HG03097 (cell line): ENCODE measurements at regions not wholly inside any gene's neighbourhood (a gene's known extent, or its start where the extent isn't known, plus 50 kb on each side); places are given as distances from the start of the nearest gene placed in this dataset.

ENCODE experiments used
- ATAC-seq: cut with Tn5 transposase; IDR thresholded peaks from one replicate; pipeline ENCODE4 v1.9.1; 2021; ENCODE audit not compliant: unreplicated experiment, low FRiP score

DNA sequence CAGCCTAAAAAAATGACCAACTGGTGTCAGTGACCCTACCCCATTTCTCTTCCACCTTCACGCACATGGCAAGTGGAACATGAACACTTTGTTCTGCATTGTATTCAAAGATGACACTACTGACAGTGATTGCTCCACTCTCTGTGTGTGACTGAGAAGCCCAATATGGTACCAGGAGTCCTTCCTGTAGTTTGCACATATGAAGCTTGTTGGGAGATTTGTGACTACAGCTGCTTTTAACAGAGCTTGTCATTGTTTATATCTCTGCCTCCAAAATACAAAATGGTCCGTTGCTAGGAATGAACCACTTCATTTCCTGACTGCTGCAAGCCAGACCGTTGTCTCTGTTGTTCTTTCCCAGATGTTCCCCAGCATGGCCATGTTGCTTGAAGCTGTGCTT is 140.3 kb upstream of the TCF21 start:
- ATAC-seq = no peak

- no peak for ATAC-seq
Observed at GRCh38 chr6:133749427-133749826, 139.5 kb upstream of the TCF21 start.

- ATAC-seq = no peak
Observed at GRCh38 chr6:133752129-133752528, 136.8 kb upstream of the TCF21 start.

DNA sequence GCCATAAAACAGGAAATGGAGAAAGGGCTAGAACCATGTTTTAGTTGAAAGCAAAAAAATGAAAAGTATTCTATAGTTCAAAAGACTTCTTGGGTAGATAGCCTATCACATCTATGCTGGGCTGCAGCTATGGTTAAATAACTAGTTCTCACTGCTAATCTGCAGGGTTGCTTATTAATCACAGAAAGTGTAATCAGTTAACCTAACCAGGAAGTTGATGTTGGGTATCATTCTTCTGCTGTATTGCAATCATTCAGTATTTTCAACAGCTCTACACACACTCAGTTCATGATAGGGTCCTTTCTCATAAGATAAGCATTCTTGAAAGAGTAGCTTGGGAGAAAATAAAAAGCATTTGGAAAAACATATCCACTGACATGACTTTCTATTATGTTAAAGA is 135.2 kb upstream of the TCF21 start:
- no peak for ATAC-seq

DNA sequence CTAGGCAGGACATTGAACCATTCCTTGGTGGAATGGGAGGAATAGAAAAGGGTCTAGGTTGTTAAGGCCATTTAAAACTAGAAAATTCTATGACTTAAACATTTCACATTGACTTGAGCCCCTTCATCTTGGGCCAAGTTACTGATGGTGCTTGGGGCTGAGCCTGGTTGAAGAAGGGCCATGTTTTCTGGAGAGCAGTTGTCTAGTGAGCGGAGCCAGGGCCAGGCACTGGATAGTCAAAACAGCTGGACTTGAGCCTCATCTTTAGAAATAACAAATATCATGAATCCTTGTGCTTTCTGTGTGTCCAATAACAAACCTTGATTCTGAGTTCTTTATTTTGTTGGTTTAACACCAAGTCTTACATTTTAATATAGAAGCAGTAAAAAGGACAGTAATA is 134.6 kb upstream of the TCF21 start:
- ATAC-seq = no peak

GRCh38 chr6:133756078-133756695 is 132.7 kb upstream of the TCF21 start:
- no peak for ATAC-seq

DNA sequence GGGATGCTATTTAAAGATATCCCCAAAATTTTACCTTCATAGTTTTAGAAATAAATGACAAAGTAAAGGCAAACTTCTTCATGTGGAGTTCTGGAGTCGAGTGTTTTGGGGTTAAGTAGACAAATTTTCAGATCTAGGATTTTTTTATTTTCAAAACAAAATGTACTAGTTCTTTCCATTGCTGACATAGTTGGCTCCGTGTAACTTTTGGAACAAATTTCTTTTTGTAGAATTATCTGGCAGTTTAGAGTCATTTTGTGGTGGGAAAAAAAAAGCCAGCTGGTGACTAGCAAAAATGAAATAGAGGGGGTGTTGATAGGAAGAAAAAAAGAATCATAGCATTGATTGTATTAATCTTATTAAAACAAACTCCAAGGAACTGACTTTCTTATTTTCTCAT is 131.6 kb upstream of the TCF21 start:
- no peak for ATAC-seq

DNA sequence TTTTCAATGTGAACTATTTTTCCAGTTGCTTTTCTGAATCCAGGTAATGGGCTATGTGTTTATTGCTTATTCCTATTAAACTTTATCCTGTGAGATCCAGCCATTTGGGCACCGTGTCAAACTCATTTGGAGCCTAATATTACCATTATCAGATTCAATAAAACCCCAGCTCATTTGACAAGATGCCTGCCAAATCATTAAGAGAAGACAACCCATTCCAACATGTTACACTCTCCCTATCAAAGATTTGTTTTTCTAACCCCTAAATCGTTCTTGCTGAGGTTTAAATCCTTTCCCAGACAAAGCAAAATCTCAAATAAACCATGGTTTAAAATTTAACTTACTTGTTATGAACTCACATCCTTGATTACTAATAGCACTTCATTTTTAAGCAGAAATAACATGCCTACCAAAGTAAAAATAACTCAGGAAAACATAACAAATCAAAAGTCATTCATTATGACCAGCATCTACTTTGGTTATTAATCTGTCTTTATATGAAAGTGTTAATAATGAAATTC is 130.0 kb upstream of the TCF21 start:
- ATAC-seq = no peak

GRCh38 chr6:133759524-133759923 is 129.4 kb upstream of the TCF21 start:
- no peak for ATAC-seq

DNA sequence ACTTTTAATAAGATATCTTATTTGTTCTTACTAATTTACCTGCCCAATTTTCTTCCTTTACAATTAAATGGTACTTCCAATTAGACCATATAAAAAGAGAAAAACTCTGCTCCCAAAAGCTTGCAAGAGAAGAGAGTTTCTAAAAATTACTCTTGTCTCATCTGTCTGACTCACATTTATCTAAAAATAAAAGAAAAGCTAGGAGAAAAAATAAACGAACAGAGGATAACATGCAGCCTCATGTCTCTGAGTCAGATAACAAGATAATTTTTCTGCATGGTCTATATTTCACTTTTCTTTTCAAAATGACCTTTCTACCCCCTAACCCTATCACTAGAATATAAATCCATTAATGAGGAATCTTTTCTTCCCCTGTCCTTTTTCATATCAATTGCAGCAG is 127.2 kb upstream of the TCF21 start:
- ATAC-seq = no peak

GRCh38 chr6:133764008-133764753 is 124.7 kb upstream of the TCF21 start:
- ATAC-seq = no peak

- ATAC-seq = no peak
Observed at GRCh38 chr6:133764754-133765208, 124.1 kb upstream of the TCF21 start.

GRCh38 chr6:133767357-133767970 is 121.4 kb upstream of the TCF21 start:
- no peak for ATAC-seq

DNA sequence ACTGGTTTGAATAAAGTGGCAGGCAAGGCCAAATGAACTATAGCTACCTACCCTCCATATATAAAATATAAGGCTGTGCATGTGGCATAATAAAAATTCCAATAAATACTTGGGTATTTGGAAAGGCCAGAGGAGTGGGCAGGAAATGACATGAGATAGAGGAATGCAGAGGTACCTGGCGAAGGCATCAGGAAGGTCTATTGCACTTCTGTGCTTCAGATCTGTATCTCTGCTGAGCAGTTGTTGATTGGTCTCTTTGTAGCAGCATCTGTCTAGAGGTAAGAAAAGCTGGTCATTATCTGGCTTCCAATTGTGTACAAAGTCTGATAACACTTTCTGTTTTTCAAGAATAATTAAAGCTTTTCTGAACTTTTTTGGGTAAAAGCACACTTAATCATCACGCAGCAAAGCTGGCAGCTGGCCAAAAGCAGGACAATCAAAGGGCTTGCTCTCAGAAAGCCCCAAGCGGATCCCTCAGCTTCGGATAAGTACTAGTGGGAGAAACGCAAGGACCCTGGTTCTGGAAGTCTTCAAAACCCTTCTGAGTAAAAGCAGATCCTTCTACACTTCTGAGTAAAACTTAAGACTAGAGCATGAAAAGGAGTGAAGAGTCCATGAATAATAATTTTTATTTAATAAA is 120.1 kb upstream of the TCF21 start:
- ATAC-seq = no peak

- no peak for ATAC-seq
Observed at GRCh38 chr6:133769463-133769862, 119.5 kb upstream of the TCF21 start.

DNA sequence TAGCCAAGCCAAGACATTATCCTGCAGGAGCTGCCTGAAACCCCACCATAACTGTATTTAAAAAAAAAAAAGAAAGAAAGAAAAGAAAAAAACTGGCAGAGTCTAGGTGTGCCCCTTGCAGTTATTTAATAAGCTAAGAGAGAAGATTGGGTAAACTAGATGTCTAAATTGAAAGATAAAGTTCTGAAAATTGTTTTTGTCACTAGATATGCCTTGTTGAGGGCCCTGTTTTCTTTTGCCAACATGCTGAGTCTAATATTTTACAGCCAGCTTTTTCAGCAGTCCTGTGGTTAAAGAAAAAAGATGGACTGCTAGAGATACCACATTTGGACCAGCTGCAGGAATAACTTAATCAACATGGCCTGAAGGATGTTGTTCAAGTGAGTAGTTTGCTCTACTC is 116.3 kb upstream of the TCF21 start:
- no peak for ATAC-seq

- no peak for ATAC-seq
Observed at GRCh38 chr6:133773776-133774175, 115.1 kb upstream of the TCF21 start.

- no peak for ATAC-seq
Observed at GRCh38 chr6:133774356-133774755, 114.6 kb upstream of the TCF21 start.

DNA sequence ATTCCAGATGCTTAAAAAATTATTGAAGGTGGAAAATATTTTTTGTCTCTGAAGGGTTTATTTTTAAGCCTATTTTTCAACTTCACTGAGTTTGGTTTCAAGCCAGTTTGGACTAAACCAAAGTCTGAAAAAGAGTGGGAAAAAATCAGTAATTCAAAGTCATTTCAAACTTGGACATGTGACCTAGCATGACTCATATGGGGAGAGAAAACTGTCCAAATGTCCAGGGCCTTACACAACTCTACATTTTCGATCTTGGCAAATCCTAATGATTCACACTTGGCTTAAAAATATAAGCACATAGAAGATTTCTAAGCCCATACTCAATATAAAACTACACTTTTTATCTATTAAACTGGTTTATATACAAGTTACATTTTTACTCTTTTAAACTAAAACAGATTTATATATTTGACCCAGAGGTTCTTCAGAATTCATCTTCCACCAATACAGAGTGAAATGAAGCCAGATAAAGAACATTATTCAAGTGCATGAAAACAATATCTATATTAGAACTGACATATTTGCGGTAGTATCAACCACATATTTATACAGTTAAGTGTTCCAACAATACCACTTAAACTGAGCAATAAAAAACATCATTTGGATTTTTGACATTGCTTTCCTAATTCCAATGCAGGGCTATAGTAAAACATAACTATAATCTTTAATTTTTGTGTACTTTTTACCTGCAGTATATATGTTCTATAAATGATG is 110.3 kb upstream of the TCF21 start:
- no peak for ATAC-seq

GRCh38 chr6:133779916-133780695 is 108.8 kb upstream of the TCF21 start:
- no peak for ATAC-seq
